Cardiac muscle cell (in vitro differentiated cells and primary cell): ENCODE measurements at regions not wholly inside any gene's neighbourhood (a gene's known extent, or its start where the extent isn't known, plus 50 kb on each side); places are given as distances from the start of the nearest gene placed in this dataset.
A peak's percentile ranks its signal among the peaks of the same experiment; 100 is the strongest.

Experiments used
- DNase-seq, 2 donors: peaks; one replicate each; pipeline versions ENCODE4 v3.0.0 to v3.0.0-alpha.2; 2010 to 2017; ENCODE audit warnings: low read depth in 1 of 2, low spot score in 1 of 2
- H3K27ac ChIP-seq: fragments of 200-600 bp; sonication (generic); 2 replicates; pipeline ENCODE4 v1.5.1; 2016
- H3K27me3 ChIP-seq: fragments of 200-600 bp; sonication (generic); 2 replicates; pipeline ENCODE4 v1.6.0; 2016; ENCODE audit warnings: control low read depth
- H3K36me3 ChIP-seq: fragments of 200-600 bp; sonication (generic); 2 replicates; pipeline ENCODE4 v1.5.1; 2016; ENCODE audit warnings: control low read depth
- H3K4me1 ChIP-seq: fragments of 200-600 bp; sonication (generic); 2 replicates; pipeline ENCODE4 v1.8.1; 2017; ENCODE audit warnings: low read depth, mild to moderate bottlenecking, mixed run types
- H3K4me3 ChIP-seq: fragments of 200-600 bp; sonication (generic); 2 replicates; pipeline ENCODE4 v1.5.1; 2016; ENCODE audit warnings: mild to moderate bottlenecking
- H3K9me3 ChIP-seq: fragments of 200-600 bp; sonication (generic); 2 replicates; pipeline ENCODE4 v1.5.1; 2017; ENCODE audit warnings: low read depth, mild to moderate bottlenecking, control low read depth
- TF ChIP-seq, protein P1 (sequence below): IDR thresholded peaks from 2 replicates; pipeline ENCODE4 v1.5.1; 2012; ENCODE audit warnings: low read depth, mild to moderate bottlenecking, low read length

- TF ChIP-seq, protein P1, sequence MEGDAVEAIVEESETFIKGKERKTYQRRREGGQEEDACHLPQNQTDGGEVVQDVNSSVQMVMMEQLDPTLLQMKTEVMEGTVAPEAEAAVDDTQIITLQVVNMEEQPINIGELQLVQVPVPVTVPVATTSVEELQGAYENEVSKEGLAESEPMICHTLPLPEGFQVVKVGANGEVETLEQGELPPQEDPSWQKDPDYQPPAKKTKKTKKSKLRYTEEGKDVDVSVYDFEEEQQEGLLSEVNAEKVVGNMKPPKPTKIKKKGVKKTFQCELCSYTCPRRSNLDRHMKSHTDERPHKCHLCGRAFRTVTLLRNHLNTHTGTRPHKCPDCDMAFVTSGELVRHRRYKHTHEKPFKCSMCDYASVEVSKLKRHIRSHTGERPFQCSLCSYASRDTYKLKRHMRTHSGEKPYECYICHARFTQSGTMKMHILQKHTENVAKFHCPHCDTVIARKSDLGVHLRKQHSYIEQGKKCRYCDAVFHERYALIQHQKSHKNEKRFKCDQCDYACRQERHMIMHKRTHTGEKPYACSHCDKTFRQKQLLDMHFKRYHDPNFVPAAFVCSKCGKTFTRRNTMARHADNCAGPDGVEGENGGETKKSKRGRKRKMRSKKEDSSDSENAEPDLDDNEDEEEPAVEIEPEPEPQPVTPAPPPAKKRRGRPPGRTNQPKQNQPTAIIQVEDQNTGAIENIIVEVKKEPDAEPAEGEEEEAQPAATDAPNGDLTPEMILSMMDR: no peak
- Histone ChIP-seq H3K27me3 (no peaks in the 10 kb centered on the region), H3K27ac (no peak overlapping the region), H3K36me3 (no peaks in the 10 kb centered on the region), H3K4me1 (peaks cover 3% of the 10 kb centered on the region), H3K4me3 (no peak overlapping the region), H3K9me3 (no peaks in the 10 kb centered on the region)
- DNase-seq: no peak
Measured at GRCh38 chr1:55707846-55708245, 492.7 kb upstream of the USP24 start.

DNA sequence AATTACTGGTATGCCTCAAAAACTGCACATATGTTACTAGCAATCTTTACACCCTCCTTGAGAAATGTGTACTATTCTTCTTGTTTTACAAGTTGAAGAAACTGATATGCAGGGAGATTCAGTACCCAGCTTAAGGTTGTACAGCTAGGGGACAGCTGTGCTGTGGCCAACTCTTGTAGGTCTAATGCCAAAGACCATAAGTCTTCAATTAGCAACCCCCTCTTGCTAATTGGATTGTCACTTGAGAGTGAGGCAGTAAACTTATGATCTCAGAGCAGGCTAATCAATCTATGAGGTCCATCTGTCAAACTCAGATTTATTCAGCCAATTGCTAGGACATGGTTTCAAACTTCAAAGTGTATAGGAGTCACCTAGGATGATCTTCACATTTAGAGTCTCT, 492.0 kb upstream of the USP24 start:
- H3K4me1 ChIP-seq: peaks cover 3% of the 10 kb centered on the region
- no peak for DNase-seq
- no peak overlapping the region for H3K27ac ChIP-seq
- H3K27me3 ChIP-seq: no peaks in the 10 kb centered on the region
- TF ChIP-seq, protein P1: no peak
- H3K9me3 ChIP-seq: no peaks in the 10 kb centered on the region
- no peaks in the 10 kb centered on the region for H3K36me3 ChIP-seq
- H3K4me3 ChIP-seq: no peak overlapping the region

DNA sequence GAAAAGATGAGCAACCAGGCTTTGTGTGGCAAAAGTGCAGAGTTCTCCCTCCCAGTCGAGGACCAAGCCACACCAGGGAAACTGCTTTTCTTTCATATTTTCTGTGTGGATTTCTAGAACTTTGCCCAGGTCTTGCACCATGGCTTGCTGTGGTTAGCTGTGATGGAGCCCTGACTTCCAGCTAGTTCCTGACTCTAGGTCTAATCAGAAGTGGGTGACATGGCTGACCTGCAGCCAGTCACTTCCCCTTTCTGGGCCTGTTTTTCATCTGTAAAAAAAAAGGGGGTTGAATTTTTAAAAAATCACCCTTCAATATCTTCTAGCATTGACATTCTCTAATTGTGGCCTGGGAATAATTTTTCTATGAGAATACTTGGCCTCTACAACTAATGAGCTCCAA, 491.2 kb upstream of the USP24 start:
- H3K36me3 ChIP-seq: no peaks in the 10 kb centered on the region
- H3K4me3 ChIP-seq: no peak overlapping the region
- H3K9me3 ChIP-seq: no peaks in the 10 kb centered on the region
- no peak overlapping the region for H3K27ac ChIP-seq
- TF ChIP-seq, protein P1: no peak
- DNase-seq: no peak
- H3K4me1 ChIP-seq: peaks cover 3% of the 10 kb centered on the region
- H3K27me3 ChIP-seq: no peaks in the 10 kb centered on the region

- H3K9me3 ChIP-seq: no peaks in the 10 kb centered on the region
- peaks cover 3% of the 10 kb centered on the region for H3K4me1 ChIP-seq
- no peak overlapping the region for H3K4me3 ChIP-seq
- TF ChIP-seq, protein P1: no peak
- H3K36me3 ChIP-seq: no peaks in the 10 kb centered on the region
- H3K27me3 ChIP-seq: no peaks in the 10 kb centered on the region
- no peak overlapping the region for H3K27ac ChIP-seq
- no peak for DNase-seq
Measured at GRCh38 chr1:55703726-55704363, 488.7 kb upstream of the USP24 start.

DNA sequence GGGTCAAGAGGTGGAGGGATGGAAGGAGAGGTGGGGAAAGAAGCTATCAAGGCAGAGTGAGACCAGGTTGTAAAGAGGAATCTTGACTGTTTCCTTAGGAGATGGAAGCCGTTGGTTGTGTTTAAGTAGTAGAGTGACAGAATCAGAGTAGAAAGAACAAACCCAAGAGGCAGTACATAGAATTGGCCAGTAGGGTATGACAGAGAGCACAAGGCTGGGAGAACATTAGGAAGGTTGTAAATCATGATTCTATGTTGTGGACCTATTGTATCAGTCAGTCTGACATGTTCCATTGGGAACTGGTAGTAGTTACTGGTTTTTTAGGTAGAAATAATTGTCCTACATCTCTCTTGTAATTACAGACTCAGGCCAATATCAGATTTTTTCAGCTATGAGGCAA, 486.9 kb upstream of the USP24 start:
- peak; percentile 21 to 65 for DNase-seq
- Histone ChIP-seq H3K4me1 (peaks cover 3% of the 10 kb centered on the region), H3K27me3 (no peaks in the 10 kb centered on the region), H3K27ac (no peak overlapping the region), H3K4me3 (no peak overlapping the region), H3K36me3 (no peaks in the 10 kb centered on the region), H3K9me3 (no peaks in the 10 kb centered on the region)
- TF ChIP-seq, protein P1: peak; percentile 95
